ENCODE measurements at regions not wholly inside any gene's neighbourhood (a gene's known extent, or its start where the extent isn't known, plus 50 kb on each side); places are given as distances from the start of the nearest gene placed in this dataset.

GRCh38 chr7:25963733-25964132 is 188.3 kb upstream of the NFE2L3 start:
- peaks cover 82% of the 10 kb centered on the region for H3K4me1 ChIP-seq
- 31 to 33% methylated on average over 3 of the region's 3 CpGs for WGBS, 2 donors
- intact Hi-C loops (cut with DNase I), result no loop called here
- H3K36me3 ChIP-seq (replicated peaks in 1 of 2; ENCODE audit: insufficient read depth in 1 of 2, low read depth in 2 of 2), result no peaks in the 10 kb centered on the region
- no peaks in the 10 kb centered on the region for H3K27me3 ChIP-seq
- H3K27ac ChIP-seq, result peak overlapping the region; percentile 12 to 86 (median 77)
- DNase-seq, result peak; percentile 68 to 87 (median 80)
- peak; percentile 78 for ATAC-seq
- no peaks in the 10 kb centered on the region for H3K9me3 ChIP-seq
- no peak for TF ChIP-seq CTCF (IDR thresholded peaks at IDR 0.05)
- no peak for TF ChIP-seq POLR2A (IDR thresholded peaks at IDR 0.05)
- H3K4me3 ChIP-seq, result no peak overlapping the region

GRCh38 chr7:25964483-25964991 is 187.5 kb upstream of the NFE2L3 start:
- H3K9me3 ChIP-seq, result no peaks in the 10 kb centered on the region
- no peaks in the 10 kb centered on the region for H3K36me3 ChIP-seq (replicated peaks in 1 of 2; ENCODE audit: insufficient read depth in 1 of 2, low read depth in 2 of 2)
- intact Hi-C loops (cut with DNase I), result no loop called here
- H3K27ac ChIP-seq, result peak overlapping the region; percentile 73 to 86 (median 77)
- 21% methylated on average over 6 of the region's 6 CpGs for whole genome bisulfite sequencing, 2 donors
- peaks cover 74% of the 10 kb centered on the region for H3K4me1 ChIP-seq
- DNase-seq (peak; percentile 52 to 74 (median 70)), ATAC-seq (peak; percentile 74)
- no peak overlapping the region for H3K4me3 ChIP-seq
- TF ChIP-seq POLR2A (IDR thresholded peaks at IDR 0.05) (peak in 1 of 3 donors; percentile 47), CTCF (IDR thresholded peaks at IDR 0.05) (no peak)
- H3K27me3 ChIP-seq, result no peaks in the 10 kb centered on the region

- TF ChIP-seq POLR2A (IDR thresholded peaks at IDR 0.05) (no peak), CTCF (IDR thresholded peaks at IDR 0.05) (no peak)
- Histone ChIP-seq H3K4me3 (no peak overlapping the region), H3K9me3 (no peaks in the 10 kb centered on the region), H3K27me3 (no peaks in the 10 kb centered on the region), H3K4me1 (peaks cover 70% of the 10 kb centered on the region), H3K27ac (peak overlapping the region; percentile 73 to 86 (median 77)), H3K36me3 (replicated peaks in 1 of 2; ENCODE audit: insufficient read depth in 1 of 2, low read depth in 2 of 2) (no peaks in the 10 kb centered on the region)
- 14 to 22% methylated on average over 6 of the region's 6 CpGs for WGBS, 2 donors
- intact Hi-C loops (cut with DNase I), result no loop called here
- DNase-seq, result peak; percentile 31 to 38 (median 34)
- ATAC-seq, result peak; percentile 16
Measured at GRCh38 chr7:25965405-25966123, 186.4 kb upstream of the NFE2L3 start.

- TF ChIP-seq POLR2A (IDR thresholded peaks at IDR 0.05), result no peak
- no peak for TF ChIP-seq CTCF (IDR thresholded peaks at IDR 0.05)
- H3K27me3 ChIP-seq, result no peaks in the 10 kb centered on the region
Measured at GRCh38 chr7:25966469-25966868, 185.5 kb upstream of the NFE2L3 start.

More at GRCh38 chr7:25966469-25966868, 185.5 kb upstream of the NFE2L3 start:
- H3K4me3 ChIP-seq, result no peak overlapping the region
- peak overlapping the region in 1 of 4 donors; percentile 24 for H3K27ac ChIP-seq
- no peaks in the 10 kb centered on the region for H3K36me3 ChIP-seq (replicated peaks in 1 of 2; ENCODE audit: insufficient read depth in 1 of 2, low read depth in 2 of 2)
- no peak for ATAC-seq
- H3K4me1 ChIP-seq, result peaks cover 63% of the 10 kb centered on the region
- no peaks in the 10 kb centered on the region for H3K9me3 ChIP-seq
- intact Hi-C loops (cut with DNase I), result no loop called here
- no peak for DNase-seq
